HepG2 (cell line): ENCODE measurements at regions not wholly inside any gene's neighbourhood (a gene's known extent, or its start where the extent isn't known, plus 50 kb on each side); places are given as distances from the start of the nearest gene placed in this dataset.

Source experiments
- ATAC-seq: fragments of 200-7000 bp; cut with Tn5 transposase; 3 replicates; pipeline ENCODE4 v1.9.1; 2020; ENCODE audit warnings: mild to moderate bottlenecking, moderate library complexity
- BruUV-seq: library from RNA; stranded (reverse); fragments of 400-500 nt; replicated peaks from 2 replicates; lab custom pipeline; 2021; lab: Mats Ljungman, UMichigan
- CTCF ChIA-PET: fragments of 300-600 bp; formaldehyde crosslinking; extraction: SDS; loops from one replicate; lab custom pipeline; 2021; ENCODE audit warnings: low total read pairs, inconsistent platforms, low intra/inter-chr PET ratio; lab: Yijun Ruan, JAX
- POLR2A ChIA-PET: fragments of 350-600 bp; sonication (Branson Sonifier 250); formaldehyde crosslinking; loops from one replicate; lab custom pipeline; 2020; ENCODE audit warnings: antibody characterized with exemption, inconsistent platforms; lab: Yijun Ruan, JAX
- DNase-seq: peaks from one replicate; pipeline ENCODE4 v3.0.0-alpha.2; 2015; ENCODE audit warnings: low spot score
- FAIRE-seq: peaks from 3 replicates; lab custom pipeline; 2011; peaks lifted over from hg19 to GRCh38; lab: Jason Lieb, UNC
- H2AFZ ChIP-seq: one replicate; pipeline ENCODE4 v1.6.1; 2011; ENCODE audit warnings: low read length, inconsistent platforms
- H3K27ac ChIP-seq: fragments of 300-600 bp; 3 replicates; pipeline ENCODE4 v1.8.0; 2011; ENCODE audit warnings: mixed run types, mild to moderate bottlenecking, mixed read lengths, low read length, inconsistent platforms; ENCODE audit not compliant: insufficient read depth; ENCODE audit errors: extremely low read length
- H3K27me3 ChIP-seq, 2 experiments: fragments of 200-600 bp in 1 of 2; 2 replicates in 1 of 2; 3 replicates in 1 of 2; pipeline versions ENCODE4 v1.6.0 to v1.8.0; 2011; ENCODE audit warnings: low read length in 2 of 2, mild to moderate bottlenecking in 2 of 2, moderate library complexity in 2 of 2, inconsistent platforms in 1 of 2; ENCODE audit not compliant: insufficient read depth in 2 of 2, control insufficient read depth in 1 of 2
- H3K36me3 ChIP-seq, 2 experiments: fragments of 200-600 bp in 1 of 2; replicated peaks in 1 of 2; 2 replicates in 1 of 2; 3 replicates in 1 of 2; pipeline versions ENCODE4 v1.5.1 to v1.8.0; 2011; ENCODE audit warnings: low read length in 2 of 2, inconsistent platforms in 1 of 2; ENCODE audit not compliant: insufficient read depth in 2 of 2, control insufficient read depth in 1 of 2
- H3K4me1 ChIP-seq: 2 replicates; pipeline ENCODE4 v1.5.1; 2012; ENCODE audit warnings: low read length, inconsistent platforms; ENCODE audit not compliant: insufficient read depth
- H3K4me2 ChIP-seq: 2 replicates; pipeline ENCODE4 v1.6.0; 2011; ENCODE audit warnings: low read depth, low read length, inconsistent platforms
- H3K4me3 ChIP-seq, 3 experiments: fragments of 200-600 bp in 1 of 3; sonication (generic), shearing (Covaris generic) in 1 of 3; replicated peaks in 1 of 3; 2 replicates each; pipeline ENCODE4 v1.5.1; 2011 to 2016; ENCODE audit warnings: low read length in 3 of 3, inconsistent platforms in 2 of 3, low read depth in 2 of 3, mild to moderate bottlenecking in 2 of 3, control low read depth in 1 of 3, mixed read lengths in 1 of 3; ENCODE audit not compliant: insufficient read depth in 1 of 3
- H3K79me2 ChIP-seq: one replicate; pipeline ENCODE4 v1.6.1; 2011; ENCODE audit warnings: low read length, inconsistent platforms; ENCODE audit not compliant: insufficient read depth
- H3K9ac ChIP-seq: 2 replicates; pipeline ENCODE4 v1.6.0; 2011; ENCODE audit warnings: mild to moderate bottlenecking, low read depth, low read length, inconsistent platforms; ENCODE audit not compliant: insufficient read depth
- H3K9me3 ChIP-seq: 2 replicates; pipeline ENCODE4 v1.5.1; 2012; ENCODE audit warnings: mild to moderate bottlenecking, low read length
- H4K20me1 ChIP-seq: 2 replicates; pipeline ENCODE4 v1.6.0; 2011; ENCODE audit warnings: inconsistent platforms, mild to moderate bottlenecking, low read length, moderate library complexity; ENCODE audit not compliant: insufficient read depth
- CREB1 ChIP-seq, 2 experiments: fragments of 450-650 bp in 1 of 2; IDR thresholded peaks; 2 replicates each; pipeline ENCODE4 v1.6.1; 2016 to 2017; ENCODE audit warnings: control low read depth in 1 of 2, mild to moderate bottlenecking in 1 of 2, missing compliant biosample characterization in 1 of 2, missing genetic modification characterization in 1 of 2
- DBP ChIP-seq: sonication (generic); formaldehyde crosslinking; IDR thresholded peaks from 2 replicates; pipeline ENCODE4 v1.4.0; 2020; ENCODE audit warnings: missing genetic modification reagents; ENCODE audit errors: not compliant biosample characterization
- ELF4 ChIP-seq: sonication (generic); formaldehyde crosslinking; IDR thresholded peaks from 2 replicates; pipeline ENCODE4 v1.5.0; 2020; ENCODE audit warnings: missing genetic modification reagents, mild to moderate bottlenecking, moderate library complexity, borderline replicate concordance
- HOXA5 ChIP-seq: sonication (generic); formaldehyde crosslinking; IDR thresholded peaks from 2 replicates; pipeline ENCODE4 v1.4.0; 2020; ENCODE audit warnings: missing genetic modification reagents
- KLF12 ChIP-seq: sonication (generic); formaldehyde crosslinking; IDR thresholded peaks from 2 replicates; pipeline ENCODE4 v1.4.0; 2020; ENCODE audit warnings: missing genetic modification reagents, borderline replicate concordance
- KLF13 ChIP-seq: sonication (generic); formaldehyde crosslinking; IDR thresholded peaks from 2 replicates; pipeline ENCODE4 v1.4.0; 2020; ENCODE audit warnings: mild to moderate bottlenecking, missing genetic modification reagents
- LRRFIP1 ChIP-seq: sonication (generic); formaldehyde crosslinking; conservative IDR thresholded peaks from 2 replicates; pipeline ENCODE4 v1.4.0; 2020; ENCODE audit warnings: missing genetic modification reagents
- MAFF ChIP-seq: IDR thresholded peaks from 2 replicates; pipeline ENCODE4 v1.6.1; 2011; ENCODE audit warnings: low read depth, low read length, improper control_type of control experiment
- PRDM10 ChIP-seq: sonication (generic); formaldehyde crosslinking; IDR thresholded peaks from 2 replicates; pipeline ENCODE4 v1.4.0; 2020; ENCODE audit warnings: low read depth, missing genetic modification reagents
- RARG ChIP-seq: sonication (generic); formaldehyde crosslinking; IDR thresholded peaks from 2 replicates; pipeline ENCODE4 v1.4.0; 2020; ENCODE audit warnings: low read depth, mild to moderate bottlenecking, missing genetic modification reagents
- ZBTB46 ChIP-seq: sonication (generic); formaldehyde crosslinking; IDR thresholded peaks from 2 replicates; pipeline ENCODE4 v1.4.0; 2020; ENCODE audit warnings: mild to moderate bottlenecking, missing genetic modification reagents, borderline replicate concordance
- ZKSCAN5 ChIP-seq: sonication (generic); formaldehyde crosslinking; IDR thresholded peaks from 2 replicates; pipeline ENCODE4 v1.5.1; 2020; ENCODE audit warnings: mild to moderate bottlenecking, missing genetic modification reagents
- ZNF644 ChIP-seq: IDR thresholded peaks from 2 replicates; pipeline ENCODE4 v1.6.1; 2016; ENCODE audit warnings: low read depth
- ZNF775 ChIP-seq: sonication (generic); formaldehyde crosslinking; IDR thresholded peaks from 2 replicates; pipeline ENCODE4 v1.4.0; 2020; ENCODE audit warnings: missing genetic modification reagents, mild to moderate bottlenecking, moderate library complexity, borderline replicate concordance
- ZSCAN29 ChIP-seq: sonication (generic); formaldehyde crosslinking; conservative IDR thresholded peaks from 2 replicates; pipeline ENCODE4 v1.4.0; 2020; ENCODE audit warnings: mild to moderate bottlenecking, missing genetic modification reagents
- WGBS: methylation state at CpG from one replicate; pipeline ENCODE4 v1.1.6; 2017; ENCODE audit warnings: low lambda C conversion rate; 5-methylcytosine and 5-hydroxymethylcytosine counted together
- in situ Hi-C: cut with HindIII; loops from 2 replicates; pipeline ENCODE4 v1.10.0; 2017; ENCODE audit warnings: low pct_unique_long_range_greater_than_20kb; ENCODE audit not compliant: extremely low pct_ligation_motif_present
- intact Hi-C: fragments of 100-400 bp; cut with micrococcal nuclease; formaldehyde crosslinking; loops from one replicate; pipeline ENCODE4 v1.10.0; 2022; ENCODE audit not compliant: unreplicated experiment

GRCh38 chr2:16127276-16127940 is 187.1 kb downstream of the MYCN start:
- Histone ChIP-seq H3K27ac (no peak overlapping the region), H3K9ac (no peak overlapping the region), H3K9me3 (no peaks in the 10 kb centered on the region), H3K4me1 (peaks cover 15% of the 10 kb centered on the region), H3K79me2 (no peaks in the 10 kb centered on the region), H3K27me3 (peaks cover 2 to 9% of the 10 kb centered on the region in 2 experiments; a peak in 3 of 5 replicates), H3K4me3 (no peak overlapping the region), H2AFZ (no peak overlapping the region), H3K36me3 (no peaks in the 10 kb centered on the region), H4K20me1 (no peaks in the 10 kb centered on the region), H3K4me2 (no peak overlapping the region)
- FAIRE-seq (no peak), ATAC-seq (no peak), DNase-seq (no peak)
- intact Hi-C loops = no loop called here
- CTCF ChIA-PET = no interaction called here
- no TSS peak for BruUV-seq
- POLR2A ChIA-PET = interaction anchor here (1.0 to 1.3 kb wide), 2 partner anchors 12 to 57 kb away, joined by 3 to 4 read pairs; no protein-coding TSS in a partner anchor
- in situ Hi-C loops = no loop called here
- WGBS = 76% methylated on average over 10 of the region's 10 CpGs
- no peak for TF ChIP-seq DBP
- no peak for TF ChIP-seq LRRFIP1
- TF ChIP-seq ZBTB46 (CRISPR knock-in tag) = no peak
- TF ChIP-seq RARG (CRISPR knock-in tag) = no peak
- no peak for TF ChIP-seq CREB1 (IDR thresholded peaks at IDR 0.05)
- TF ChIP-seq CREB1 (CRISPR knock-in tag; IDR thresholded peaks at IDR 0.05) = no peak
- no peak for TF ChIP-seq MAFF
- no peak for TF ChIP-seq KLF12 (CRISPR knock-in tag)
- no peak for TF ChIP-seq HOXA5 (CRISPR knock-in tag)
- TF ChIP-seq ELF4 (CRISPR knock-in tag) = no peak
- no peak for TF ChIP-seq ZNF775 (CRISPR knock-in tag)
- no peak for TF ChIP-seq KLF13
- no peak for TF ChIP-seq PRDM10
- no peak for TF ChIP-seq ZSCAN29 (CRISPR knock-in tag)
- TF ChIP-seq ZNF644 = no peak
- TF ChIP-seq ZKSCAN5 (CRISPR knock-in tag) = no peak
